HuH-7 (cell line): ENCODE measurements at regions not wholly inside any gene's neighbourhood (a gene's known extent, or its start where the extent isn't known, plus 50 kb on each side); places are given as distances from the start of the nearest gene placed in this dataset.

ENCODE experiments used
- DNase-seq: peaks from one replicate; pipeline ENCODE4 v3.0.0; 2011; ENCODE audit warnings: low spot score

GRCh38 chrX:39915596-39915995 lies 182.2 kb downstream of the BCOR start:
- no peak for DNase-seq

- DNase-seq, result no peak
Measured at GRCh38 chrX:39921838-39922237, 175.9 kb downstream of the BCOR start.

GRCh38 chrX:39922488-39922887 lies 175.3 kb downstream of the BCOR start:
- DNase-seq, result no peak

- DNase-seq, result no peak
Measured at GRCh38 chrX:39922926-39923325, 174.8 kb downstream of the BCOR start.

GRCh38 chrX:39927380-39927779 lies 170.4 kb downstream of the BCOR start:
- no peak for DNase-seq

GRCh38 chrX:39928704-39929378 lies 168.9 kb downstream of the BCOR start:
- no peak for DNase-seq

- DNase-seq, result no peak
Measured at GRCh38 chrX:39929379-39930025, 168.3 kb downstream of the BCOR start.

- no peak for DNase-seq
Measured at GRCh38 chrX:39930786-39931528, 166.8 kb downstream of the BCOR start.

GRCh38 chrX:39931529-39932282 lies 166.1 kb downstream of the BCOR start:
- no peak for DNase-seq

- no peak for DNase-seq
Measured at GRCh38 chrX:39935411-39936064, 162.2 kb downstream of the BCOR start.

GRCh38 chrX:39936886-39937770 lies 160.6 kb downstream of the BCOR start:
- no peak for DNase-seq

- DNase-seq, result no peak
Measured at GRCh38 chrX:39938466-39938865, 159.3 kb downstream of the BCOR start.

- DNase-seq, result no peak
Measured at GRCh38 chrX:39939678-39940077, 158.1 kb downstream of the BCOR start.

GRCh38 chrX:39941332-39941920 lies 156.3 kb downstream of the BCOR start:
- DNase-seq, result no peak

- no peak for DNase-seq
Measured at GRCh38 chrX:39944416-39944815, 153.3 kb downstream of the BCOR start.

- no peak for DNase-seq
Measured at GRCh38 chrX:39945709-39946108, 152.0 kb downstream of the BCOR start.

GRCh38 chrX:39946822-39947221 lies 150.9 kb downstream of the BCOR start:
- DNase-seq, result no peak

GRCh38 chrX:39948582-39948981 lies 149.2 kb downstream of the BCOR start:
- no peak for DNase-seq

GRCh38 chrX:39950018-39950688 lies 147.6 kb downstream of the BCOR start:
- no peak for DNase-seq

- DNase-seq, result no peak
Measured at GRCh38 chrX:39952989-39953388, 144.8 kb downstream of the BCOR start.
